B cell (primary cell): ENCODE measurements at regions not wholly inside any gene's neighbourhood (a gene's known extent, or its start where the extent isn't known, plus 50 kb on each side); places are given as distances from the start of the nearest gene placed in this dataset.

Source experiments
- ATAC-seq: fragments of 200-7000 bp; cut with Tn5 transposase; one replicate; pipeline ENCODE4 v1.10.0; 2021; ENCODE audit warnings: low read depth, mild to moderate bottlenecking, moderate number of reproducible peaks, moderate library complexity
- CTCF ChIA-PET: fragments of 350-600 bp; sonication (Branson Sonifier 250); formaldehyde crosslinking; loops from one replicate; lab custom pipeline; 2021; ENCODE audit warnings: antibody characterized with exemption, inconsistent platforms; lab: Charles Lee
- POLR2A ChIA-PET: fragments of 350-600 bp; sonication (Branson Sonifier 250); formaldehyde crosslinking; loops from one replicate; lab custom pipeline; 2021; ENCODE audit warnings: antibody characterized with exemption; lab: Charles Lee
- DNase-seq: peaks from one replicate; pipeline ENCODE4 v3.0.0; 2013
- H2AFZ ChIP-seq: 2 replicates; pipeline ENCODE4 v1.6.1; 2012; ENCODE audit warnings: mild to moderate bottlenecking, low read depth, low read length; ENCODE audit not compliant: insufficient read depth, poor library complexity, severe bottlenecking
- H3K27ac ChIP-seq, 2 donors: 1 replicate in 1 of 2; 2 replicates in 1 of 2; pipeline ENCODE4 v1.5.1; 2012 to 2013; ENCODE audit warnings: low read length in 2 of 2, mild to moderate bottlenecking in 2 of 2, moderate library complexity in 1 of 2
- H3K27me3 ChIP-seq, 4 experiments: fragments of 200-600 bp in 1 of 4; sonication (generic) in 1 of 4; replicated peaks in 1 of 4; 1 replicate in 2 of 4; 2 replicates in 2 of 4; pipeline versions ENCODE4 v1.6.1 to v1.7.0; 2013 to 2016; ENCODE audit warnings: low read length in 3 of 4, mild to moderate bottlenecking in 2 of 4, mixed read lengths in 1 of 4, moderate library complexity in 1 of 4; ENCODE audit not compliant: insufficient read depth in 4 of 4, control insufficient read depth in 3 of 4; ENCODE audit errors: control extremely low read depth in 1 of 4
- H3K36me3 ChIP-seq, 2 experiments: replicated peaks in 1 of 2; 1 replicate in 1 of 2; 2 replicates in 1 of 2; pipeline versions ENCODE4 v1.6.1 to v1.7.1; 2013; ENCODE audit warnings: low read length in 1 of 2; ENCODE audit not compliant: insufficient read depth in 2 of 2, control insufficient read depth in 1 of 2; ENCODE audit errors: control extremely low read depth in 1 of 2, extremely low read depth in 1 of 2
- H3K4me1 ChIP-seq, 2 donors: fragments of 200-600 bp in 1 of 2; sonication (generic) in 1 of 2; 1 replicate in 1 of 2; 2 replicates in 1 of 2; pipeline versions ENCODE4 v1.5.1 to v1.6.1; 2013 to 2017; ENCODE audit warnings: low read length in 2 of 2; ENCODE audit not compliant: control insufficient read depth in 2 of 2, insufficient read depth in 2 of 2
- H3K4me2 ChIP-seq: replicated peaks from 2 replicates; pipeline ENCODE3; 2012; ENCODE audit warnings: mild to moderate bottlenecking, low read depth, low read length; ENCODE audit not compliant: poor library complexity, severe bottlenecking
- H3K4me3 ChIP-seq, 5 experiments: fragments of 200-600 bp in 1 of 5; sonication (generic) in 1 of 5; 1 replicate in 3 of 5; 2 replicates in 2 of 5; pipeline versions ENCODE4 v1.5.1 to v1.7.0; 2011 to 2016; ENCODE audit warnings: low read length in 4 of 5, mild to moderate bottlenecking in 4 of 5, low read depth in 2 of 5, control low read depth in 1 of 5, moderate library complexity in 1 of 5; ENCODE audit not compliant: insufficient read depth in 1 of 5; ENCODE audit errors: control extremely low read depth in 1 of 5, extremely low read depth in 1 of 5
- H3K79me2 ChIP-seq: fragments of 200-600 bp; sonication (generic); one replicate; pipeline ENCODE4 v1.6.0; 2016; ENCODE audit warnings: low read length; ENCODE audit not compliant: control insufficient read depth, insufficient read depth
- H3K9ac ChIP-seq: fragments of 200-600 bp; sonication (generic); 2 replicates; pipeline ENCODE4 v1.6.1; 2017; ENCODE audit warnings: mild to moderate bottlenecking, low read length, moderate library complexity
- H3K9me3 ChIP-seq, 3 donors: one replicate each; pipeline versions ENCODE4 v1.6.1 to v1.7.1; 2013; ENCODE audit warnings: low read length in 2 of 3; ENCODE audit not compliant: control insufficient read depth in 2 of 3, insufficient read depth in 1 of 3; ENCODE audit errors: control extremely low read depth in 1 of 3
- H4K20me1 ChIP-seq: 2 replicates; pipeline ENCODE4 v1.6.0; 2012; ENCODE audit warnings: mild to moderate bottlenecking, low read length; ENCODE audit not compliant: insufficient read depth, control insufficient read depth, poor library complexity, severe bottlenecking
- H3K27ac Mint-ChIP-seq: one replicate; pipeline ENCODE4 v1.8.0; 2021; ENCODE audit warnings: mixed read lengths
- H3K27me3 Mint-ChIP-seq: one replicate; pipeline ENCODE4 v1.8.0; 2021; ENCODE audit warnings: mixed read lengths
- H3K4me1 Mint-ChIP-seq: one replicate; pipeline ENCODE4 v1.8.0; 2021; ENCODE audit warnings: mixed read lengths
- H3K4me3 Mint-ChIP-seq: one replicate; pipeline ENCODE4 v1.8.0; 2021; ENCODE audit warnings: mixed read lengths
- H3K9me3 Mint-ChIP-seq: one replicate; pipeline ENCODE4 v1.8.0; 2022; ENCODE audit warnings: mixed read lengths; ENCODE audit not compliant: insufficient read depth
- CTCF ChIP-seq: fragments of 200-600 bp; IDR thresholded peaks from one replicate; pipeline ENCODE4 v1.8.0; 2022; ENCODE audit warnings: antibody characterized with exemption, mild to moderate bottlenecking
- EZH2 ChIP-seq: IDR thresholded peaks from 2 replicates; pipeline ENCODE4 v1.6.1; 2012; ENCODE audit warnings: borderline replicate concordance, low read depth, mild to moderate bottlenecking, moderate library complexity, low read length; ENCODE audit not compliant: insufficient read depth, poor library complexity, severe bottlenecking
- WGBS: methylation state at CpG from one replicate; pipeline ENCODE4 v1.1.5; 2013; ENCODE audit warnings: missing lambda C conversion rate; ENCODE audit not compliant: insufficient coverage; 5-methylcytosine and 5-hydroxymethylcytosine counted together
- intact Hi-C: fragments of 100-400 bp; cut with micrococcal nuclease; formaldehyde crosslinking; loops from one replicate; pipeline ENCODE4 v1.10.0; 2022

GRCh38 chr3:110485389-110485788, 586.2 kb upstream of the NECTIN3 start:
- intact Hi-C loops = no loop called here
- Mint-ChIP-seq H3K4me1 (no peaks in the 10 kb centered on the region), H3K27ac (no peak overlapping the region), H3K4me3 (no peak overlapping the region), H3K27me3 (no peaks in the 10 kb centered on the region), H3K9me3 (peaks cover 7% of the 10 kb centered on the region)
- H3K9me3 ChIP-seq = peaks cover 3 to 19% (median 5%) of the 10 kb centered on the region in 3 donors
- H3K27me3 ChIP-seq = no peaks in the 10 kb centered on the region
- TF ChIP-seq EZH2 (no peak), CTCF (no peak)
- DNase-seq (no peak), ATAC-seq (no peak)
- ChIA-PET POLR2A (no interaction called here), CTCF (no interaction called here)
- no peak overlapping the region for H3K27ac ChIP-seq
- H3K4me1 ChIP-seq = no peaks in the 10 kb centered on the region
- H4K20me1 ChIP-seq = no peaks in the 10 kb centered on the region
- WGBS = no CpG with 5 or more reads among the region's 2 CpGs
- H3K4me2 ChIP-seq = no peak overlapping the region
- H3K36me3 ChIP-seq = no peaks in the 10 kb centered on the region
- no peak overlapping the region for H3K4me3 ChIP-seq
- no peak overlapping the region for H2AFZ ChIP-seq
- no peak overlapping the region for H3K9ac ChIP-seq
- H3K79me2 ChIP-seq = no peaks in the 10 kb centered on the region

GRCh38 chr3:110487840-110488239, 583.8 kb upstream of the NECTIN3 start:
- Histone ChIP-seq H3K4me1 (no peaks in the 10 kb centered on the region), H3K9ac (no peak overlapping the region), H3K4me3 (no peak overlapping the region), H3K27ac (no peak overlapping the region), H3K27me3 (no peaks in the 10 kb centered on the region), H3K4me2 (no peak overlapping the region), H3K36me3 (no peaks in the 10 kb centered on the region), H4K20me1 (no peaks in the 10 kb centered on the region), H3K79me2 (no peaks in the 10 kb centered on the region), H2AFZ (no peak overlapping the region), H3K9me3 (peaks cover 3 to 19% (median 5%) of the 10 kb centered on the region in 3 donors)
- CTCF ChIA-PET = no interaction called here
- POLR2A ChIA-PET = no interaction called here
- DNase-seq (no peak), ATAC-seq (no peak)
- no peaks in the 10 kb centered on the region for H3K4me1 Mint-ChIP-seq
- WGBS = no CpG with 5 or more reads among the region's 1 CpG
- H3K27ac Mint-ChIP-seq = no peak overlapping the region
- no peak overlapping the region for H3K4me3 Mint-ChIP-seq
- no peak for TF ChIP-seq EZH2
- no peak for TF ChIP-seq CTCF
- intact Hi-C loops = no loop called here
- no peaks in the 10 kb centered on the region for H3K27me3 Mint-ChIP-seq
- peaks cover 7% of the 10 kb centered on the region for H3K9me3 Mint-ChIP-seq
